NOMO-1 treated with dmso at 0.1 percent for 144 hours (cell line): ENCODE measurements at regions not wholly inside any gene's neighbourhood (a gene's known extent, or its start where the extent isn't known, plus 50 kb on each side); places are given as distances from the start of the nearest gene placed in this dataset.
"Not testable (repeated sequence)": the region's sequence is repeated elsewhere in the genome, so short reads cannot be mapped to it uniquely, and the experiment has no call there.

Experiments used
- DNase-seq: peaks from one replicate; lab custom pipeline; 2025; ENCODE audit not compliant: unreplicated experiment; lab: John Stamatoyannopoulos, UW

- no peak for DNase-seq
Measured at GRCh38 chr7:79512261-79512660, 58.8 kb upstream of the MAGI2 start.

GRCh38 chr7:79511056-79511455 lies 57.6 kb upstream of the MAGI2 start:
- DNase-seq = not testable (repeated sequence)

DNA sequence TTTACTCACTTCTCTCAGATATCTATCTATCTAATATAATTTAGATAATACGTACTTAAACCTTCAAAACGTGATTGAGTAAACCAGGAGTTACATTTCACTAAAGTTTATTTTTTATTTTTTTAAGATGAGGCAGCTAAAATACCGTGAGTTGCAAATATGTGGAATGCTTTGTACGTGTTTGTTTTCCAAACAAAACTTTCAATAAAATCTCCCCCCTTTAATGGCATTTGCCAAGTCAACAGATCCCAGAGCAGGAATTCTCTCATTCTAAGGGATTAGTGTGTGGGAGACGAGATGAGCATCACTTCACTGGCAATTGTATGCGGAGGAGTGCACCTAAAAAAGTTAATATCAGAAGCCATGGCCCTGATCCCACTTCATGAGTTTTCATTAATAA lies 53.7 kb upstream of the MAGI2 start:
- DNase-seq = no peak

- DNase-seq = no peak
Measured at GRCh38 chr7:79506481-79506880, 53.0 kb upstream of the MAGI2 start.

- DNase-seq = no peak
Measured at GRCh38 chr7:79504607-79505389, 51.3 kb upstream of the MAGI2 start.
